ENCODE measurements at regions not wholly inside any gene's neighbourhood (a gene's known extent, or its start where the extent isn't known, plus 50 kb on each side); places are given as distances from the start of the nearest gene placed in this dataset.

DNA sequence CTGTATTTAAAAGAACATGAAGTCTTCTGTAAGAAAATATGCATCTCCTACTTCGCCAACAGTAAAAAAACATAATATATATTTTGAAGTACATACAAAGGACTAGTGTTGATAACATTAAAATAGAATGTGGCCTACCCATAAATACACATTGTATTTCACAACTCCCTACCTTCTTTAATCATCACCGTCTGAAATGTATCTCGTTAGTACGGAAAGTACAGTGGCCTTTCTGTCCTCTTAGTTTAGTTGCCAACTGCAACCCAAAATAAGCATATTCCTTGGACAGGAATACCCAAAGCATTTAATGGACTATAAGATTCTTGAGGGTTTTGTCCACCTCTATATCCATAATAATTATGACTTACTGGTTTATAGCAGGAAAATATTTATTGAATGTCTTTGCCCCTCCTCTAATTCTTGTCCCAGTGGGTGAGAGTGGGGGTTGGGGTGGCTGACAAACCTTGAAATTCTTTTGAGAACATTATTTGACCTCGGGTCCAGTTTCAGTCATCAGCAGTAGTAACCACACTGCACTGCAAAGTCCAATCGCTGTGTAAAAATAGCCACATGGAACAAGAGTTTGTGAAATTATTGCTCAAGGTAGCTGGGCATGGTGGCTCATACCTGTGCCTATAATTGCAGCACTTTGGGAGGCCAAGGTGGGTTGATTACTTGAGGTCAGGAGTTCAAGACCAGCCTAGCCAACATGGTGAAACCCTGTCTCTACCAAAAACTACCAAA lies 474.5 kb downstream of the KLHL13 start:
- no peak overlapping the region for H3K9ac ChIP-seq (ENCODE audit: low read depth in 1 of 2, low read length in 2 of 2)
- peak overlapping the region in 1 of 2 donors; percentile 54 for H3K27ac ChIP-seq (ENCODE audit: low read depth in 1 of 2, low read length in 2 of 2)
- no peaks in the 10 kb centered on the region for H3K9me3 ChIP-seq (ENCODE audit: control insufficient read depth in 4 of 4, low read length in 3 of 4)
- H3K36me3 ChIP-seq (ENCODE audit: control insufficient read depth in 4 of 4, insufficient read depth in 3 of 4, low read depth in 1 of 4, low read length in 3 of 4), result no peaks in the 10 kb centered on the region
- no peak overlapping the region for H3K4me3 ChIP-seq (ENCODE audit: low read depth in 1 of 3, low read length in 3 of 3)
- H3K27me3 ChIP-seq (ENCODE audit: control insufficient read depth in 4 of 4, insufficient read depth in 4 of 4, low read length in 3 of 4), result peaks cover 0 to 3% (median 0%) of the 10 kb centered on the region in 4 donors
- DNase-seq (ENCODE audit: low spot score), result no peak
- H3K4me1 ChIP-seq (ENCODE audit: control insufficient read depth in 4 of 4, insufficient read depth in 4 of 4, low read length in 3 of 4), result no peaks in the 10 kb centered on the region
- peak; percentile 42 for TF ChIP-seq YY1 (IDR thresholded peaks at IDR 0.05)
- TF ChIP-seq EGR1 (IDR thresholded peaks at IDR 0.05; ENCODE audit: low read depth in 2 of 2), result no peak
- no peak for TF ChIP-seq TAF1 (conservative IDR thresholded peaks at IDR 0.05)
- TF ChIP-seq JUND (IDR thresholded peaks at IDR 0.05), result peak; percentile 62 to 71
- peak; percentile 76 to 79 for TF ChIP-seq RXRA (IDR thresholded peaks at IDR 0.05)
- TF ChIP-seq, protein P1, sequence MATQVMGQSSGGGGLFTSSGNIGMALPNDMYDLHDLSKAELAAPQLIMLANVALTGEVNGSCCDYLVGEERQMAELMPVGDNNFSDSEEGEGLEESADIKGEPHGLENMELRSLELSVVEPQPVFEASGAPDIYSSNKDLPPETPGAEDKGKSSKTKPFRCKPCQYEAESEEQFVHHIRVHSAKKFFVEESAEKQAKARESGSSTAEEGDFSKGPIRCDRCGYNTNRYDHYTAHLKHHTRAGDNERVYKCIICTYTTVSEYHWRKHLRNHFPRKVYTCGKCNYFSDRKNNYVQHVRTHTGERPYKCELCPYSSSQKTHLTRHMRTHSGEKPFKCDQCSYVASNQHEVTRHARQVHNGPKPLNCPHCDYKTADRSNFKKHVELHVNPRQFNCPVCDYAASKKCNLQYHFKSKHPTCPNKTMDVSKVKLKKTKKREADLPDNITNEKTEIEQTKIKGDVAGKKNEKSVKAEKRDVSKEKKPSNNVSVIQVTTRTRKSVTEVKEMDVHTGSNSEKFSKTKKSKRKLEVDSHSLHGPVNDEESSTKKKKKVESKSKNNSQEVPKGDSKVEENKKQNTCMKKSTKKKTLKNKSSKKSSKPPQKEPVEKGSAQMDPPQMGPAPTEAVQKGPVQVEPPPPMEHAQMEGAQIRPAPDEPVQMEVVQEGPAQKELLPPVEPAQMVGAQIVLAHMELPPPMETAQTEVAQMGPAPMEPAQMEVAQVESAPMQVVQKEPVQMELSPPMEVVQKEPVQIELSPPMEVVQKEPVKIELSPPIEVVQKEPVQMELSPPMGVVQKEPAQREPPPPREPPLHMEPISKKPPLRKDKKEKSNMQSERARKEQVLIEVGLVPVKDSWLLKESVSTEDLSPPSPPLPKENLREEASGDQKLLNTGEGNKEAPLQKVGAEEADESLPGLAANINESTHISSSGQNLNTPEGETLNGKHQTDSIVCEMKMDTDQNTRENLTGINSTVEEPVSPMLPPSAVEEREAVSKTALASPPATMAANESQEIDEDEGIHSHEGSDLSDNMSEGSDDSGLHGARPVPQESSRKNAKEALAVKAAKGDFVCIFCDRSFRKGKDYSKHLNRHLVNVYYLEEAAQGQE (IDR thresholded peaks at IDR 0.05), result no peak
- TF ChIP-seq, protein P2, sequence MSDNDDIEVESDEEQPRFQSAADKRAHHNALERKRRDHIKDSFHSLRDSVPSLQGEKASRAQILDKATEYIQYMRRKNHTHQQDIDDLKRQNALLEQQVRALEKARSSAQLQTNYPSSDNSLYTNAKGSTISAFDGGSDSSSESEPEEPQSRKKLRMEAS (IDR thresholded peaks at IDR 0.05), result peak; percentile 35
- TF ChIP-seq, protein P3, sequence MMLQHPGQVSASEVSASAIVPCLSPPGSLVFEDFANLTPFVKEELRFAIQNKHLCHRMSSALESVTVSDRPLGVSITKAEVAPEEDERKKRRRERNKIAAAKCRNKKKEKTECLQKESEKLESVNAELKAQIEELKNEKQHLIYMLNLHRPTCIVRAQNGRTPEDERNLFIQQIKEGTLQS (IDR thresholded peaks at IDR 0.05), result peak; percentile 47
- peak; percentile 38 to 53 for TF ChIP-seq RAD21 (IDR thresholded peaks at IDR 0.05)
- TF ChIP-seq, protein P4, sequence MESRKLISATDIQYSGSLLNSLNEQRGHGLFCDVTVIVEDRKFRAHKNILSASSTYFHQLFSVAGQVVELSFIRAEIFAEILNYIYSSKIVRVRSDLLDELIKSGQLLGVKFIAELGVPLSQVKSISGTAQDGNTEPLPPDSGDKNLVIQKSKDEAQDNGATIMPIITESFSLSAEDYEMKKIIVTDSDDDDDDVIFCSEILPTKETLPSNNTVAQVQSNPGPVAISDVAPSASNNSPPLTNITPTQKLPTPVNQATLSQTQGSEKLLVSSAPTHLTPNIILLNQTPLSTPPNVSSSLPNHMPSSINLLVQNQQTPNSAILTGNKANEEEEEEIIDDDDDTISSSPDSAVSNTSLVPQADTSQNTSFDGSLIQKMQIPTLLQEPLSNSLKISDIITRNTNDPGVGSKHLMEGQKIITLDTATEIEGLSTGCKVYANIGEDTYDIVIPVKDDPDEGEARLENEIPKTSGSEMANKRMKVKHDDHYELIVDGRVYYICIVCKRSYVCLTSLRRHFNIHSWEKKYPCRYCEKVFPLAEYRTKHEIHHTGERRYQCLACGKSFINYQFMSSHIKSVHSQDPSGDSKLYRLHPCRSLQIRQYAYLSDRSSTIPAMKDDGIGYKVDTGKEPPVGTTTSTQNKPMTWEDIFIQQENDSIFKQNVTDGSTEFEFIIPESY (IDR thresholded peaks at IDR 0.05), result no peak
- peak; percentile 12 for TF ChIP-seq FOXA2 (IDR thresholded peaks at IDR 0.05)
- TF ChIP-seq, protein P5, sequence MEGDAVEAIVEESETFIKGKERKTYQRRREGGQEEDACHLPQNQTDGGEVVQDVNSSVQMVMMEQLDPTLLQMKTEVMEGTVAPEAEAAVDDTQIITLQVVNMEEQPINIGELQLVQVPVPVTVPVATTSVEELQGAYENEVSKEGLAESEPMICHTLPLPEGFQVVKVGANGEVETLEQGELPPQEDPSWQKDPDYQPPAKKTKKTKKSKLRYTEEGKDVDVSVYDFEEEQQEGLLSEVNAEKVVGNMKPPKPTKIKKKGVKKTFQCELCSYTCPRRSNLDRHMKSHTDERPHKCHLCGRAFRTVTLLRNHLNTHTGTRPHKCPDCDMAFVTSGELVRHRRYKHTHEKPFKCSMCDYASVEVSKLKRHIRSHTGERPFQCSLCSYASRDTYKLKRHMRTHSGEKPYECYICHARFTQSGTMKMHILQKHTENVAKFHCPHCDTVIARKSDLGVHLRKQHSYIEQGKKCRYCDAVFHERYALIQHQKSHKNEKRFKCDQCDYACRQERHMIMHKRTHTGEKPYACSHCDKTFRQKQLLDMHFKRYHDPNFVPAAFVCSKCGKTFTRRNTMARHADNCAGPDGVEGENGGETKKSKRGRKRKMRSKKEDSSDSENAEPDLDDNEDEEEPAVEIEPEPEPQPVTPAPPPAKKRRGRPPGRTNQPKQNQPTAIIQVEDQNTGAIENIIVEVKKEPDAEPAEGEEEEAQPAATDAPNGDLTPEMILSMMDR (IDR thresholded peaks at IDR 0.05; ENCODE audit: low read depth, low read length, missing input control), result no peak
- TF ChIP-seq HNF4G (IDR thresholded peaks at IDR 0.05), result peak; percentile 83
- peak; percentile 95 to 98 for TF ChIP-seq HNF4A (conservative IDR thresholded peaks at IDR 0.05)
- TF ChIP-seq SP1 (IDR thresholded peaks at IDR 0.05), result peak; percentile 93
- 50% methylated on average over 6 of the region's 6 CpGs for WGBS
